Caco-2 (cell line): ENCODE measurements at regions not wholly inside any gene's neighbourhood (a gene's known extent, or its start where the extent isn't known, plus 50 kb on each side); places are given as distances from the start of the nearest gene placed in this dataset.

Experiments used
- BruUV-seq: library from RNA; stranded (reverse); fragments of 400-500 nt; replicated peaks from 2 replicates; lab custom pipeline; 2021; lab: Mats Ljungman, UMichigan
- CTCF ChIA-PET: fragments of 300-600 bp; sonication (Branson Sonifier 250); formaldehyde crosslinking; loops from one replicate; lab custom pipeline; 2022; ENCODE audit warnings: antibody characterized with exemption; lab: Charles Lee
- POLR2A ChIA-PET: fragments of 300-600 bp; sonication (Branson Sonifier 250); formaldehyde crosslinking; loops from one replicate; lab custom pipeline; 2022; ENCODE audit warnings: antibody characterized with exemption; lab: Charles Lee
- DNase-seq, 2 experiments: peaks; one replicate each; pipeline versions ENCODE4 v3.0.0 to v3.0.0-alpha.2; 2020 to 2022
- H3K27me3 ChIP-seq: replicated peaks from 2 replicates; pipeline ENCODE4 v1.6.0; 2011; ENCODE audit warnings: low read length; ENCODE audit not compliant: control insufficient read depth, insufficient read depth
- H3K36me3 ChIP-seq: 2 replicates; pipeline ENCODE4 v1.5.1; 2011; ENCODE audit warnings: low read length; ENCODE audit not compliant: control insufficient read depth, insufficient read depth
- H3K4me1 ChIP-seq: fragments of 250-450 bp; sonication (Bioruptor Pico); 2 replicates; pipeline ENCODE4 v1.5.1; 2020; ENCODE audit warnings: mild to moderate bottlenecking
- H3K4me3 ChIP-seq: 2 replicates; pipeline ENCODE4 v1.5.1; 2011; ENCODE audit warnings: low read depth, mild to moderate bottlenecking, control low read depth, low read length
- H3K9me3 ChIP-seq: fragments of 250-450 bp; sonication (Bioruptor Pico); 2 replicates; pipeline ENCODE4 v1.5.1; 2020; ENCODE audit warnings: mild to moderate bottlenecking, moderate library complexity
- H3K27ac Mint-ChIP-seq: one replicate; pipeline ENCODE4 v1.8.0; 2022; ENCODE audit warnings: mixed read lengths; ENCODE audit not compliant: unreplicated experiment
- H3K27me3 Mint-ChIP-seq: one replicate; pipeline ENCODE4 v1.8.0; 2022; ENCODE audit warnings: mixed read lengths; ENCODE audit not compliant: insufficient read depth, unreplicated experiment
- H3K36me3 Mint-ChIP-seq: one replicate; pipeline ENCODE4 v1.8.0; 2022; ENCODE audit warnings: mild to moderate bottlenecking, mixed read lengths; ENCODE audit not compliant: insufficient read depth, unreplicated experiment
- H3K4me1 Mint-ChIP-seq: one replicate; pipeline ENCODE4 v1.8.0; 2022; ENCODE audit warnings: low read depth, mixed read lengths; ENCODE audit not compliant: unreplicated experiment
- H3K4me3 Mint-ChIP-seq: one replicate; pipeline ENCODE4 v1.8.0; 2022; ENCODE audit warnings: mild to moderate bottlenecking, moderate library complexity, mixed read lengths; ENCODE audit not compliant: unreplicated experiment
- H3K9me3 Mint-ChIP-seq: one replicate; pipeline ENCODE4 v1.8.0; 2022; ENCODE audit warnings: mixed read lengths; ENCODE audit not compliant: unreplicated experiment
- CTCF ChIP-seq, 2 experiments: fragments of 200-600 bp in 1 of 2; IDR thresholded peaks; 1 replicate in 1 of 2; 2 replicates in 1 of 2; pipeline versions ENCODE4 v1.5.1 to v1.8.0; 2011 to 2022; ENCODE audit warnings: antibody characterized with exemption in 1 of 2, control low read depth in 1 of 2, inconsistent platforms in 1 of 2, low read depth in 1 of 2, low read length in 1 of 2, mild to moderate bottlenecking in 1 of 2, moderate library complexity in 1 of 2; ENCODE audit not compliant: insufficient read depth in 1 of 2, severe bottlenecking in 1 of 2, unreplicated experiment in 1 of 2
- intact Hi-C: fragments of 100-400 bp; cut with micrococcal nuclease; formaldehyde crosslinking; loops from one replicate; pipeline ENCODE4 v1.10.0; 2022; ENCODE audit not compliant: unreplicated experiment

- intact Hi-C loops = no loop called here
- Mint-ChIP-seq H3K36me3 (no peaks in the 10 kb centered on the region), H3K4me1 (no peaks in the 10 kb centered on the region), H3K4me3 (no peak overlapping the region), H3K27ac (no peak overlapping the region), H3K9me3 (no peaks in the 10 kb centered on the region), H3K27me3 (peaks cover 6% of the 10 kb centered on the region)
- H3K27me3 ChIP-seq = no peaks in the 10 kb centered on the region
- BruUV-seq = no TSS peak
- H3K9me3 ChIP-seq = no peaks in the 10 kb centered on the region
- no peak for TF ChIP-seq CTCF (IDR thresholded peaks at IDR 0.05; ENCODE audit: insufficient read depth in 1 of 2, low read depth in 1 of 2, low read length in 1 of 2, severe bottlenecking in 1 of 2, unreplicated experiment in 1 of 2)
- ChIA-PET POLR2A (no interaction called here), CTCF (no interaction called here)
- DNase-seq = no peak
- H3K4me3 ChIP-seq = no peak overlapping the region
- H3K4me1 ChIP-seq = no peaks in the 10 kb centered on the region
- H3K36me3 ChIP-seq = no peaks in the 10 kb centered on the region
Observed at GRCh38 chr11:109956124-109956793, 136.9 kb upstream of the ZC3H12C start.

GRCh38 chr11:109957000-109957399, 136.2 kb upstream of the ZC3H12C start:
- no peaks in the 10 kb centered on the region for H3K9me3 Mint-ChIP-seq

GRCh38 chr11:109957601-109958000, 135.6 kb upstream of the ZC3H12C start:
- Histone ChIP-seq H3K36me3 (no peaks in the 10 kb centered on the region), H3K4me3 (no peak overlapping the region), H3K9me3 (no peaks in the 10 kb centered on the region), H3K4me1 (no peaks in the 10 kb centered on the region), H3K27me3 (no peaks in the 10 kb centered on the region)
- Mint-ChIP-seq H3K36me3 (no peaks in the 10 kb centered on the region), H3K4me3 (no peak overlapping the region), H3K4me1 (no peaks in the 10 kb centered on the region), H3K27ac (no peak overlapping the region), H3K9me3 (no peaks in the 10 kb centered on the region), H3K27me3 (peaks cover 6% of the 10 kb centered on the region)
- intact Hi-C loops = no loop called here
- ChIA-PET CTCF (no interaction called here), POLR2A (no interaction called here)
- no TSS peak for BruUV-seq
- DNase-seq = no peak
- TF ChIP-seq CTCF (IDR thresholded peaks at IDR 0.05; ENCODE audit: insufficient read depth in 1 of 2, low read depth in 1 of 2, low read length in 1 of 2, severe bottlenecking in 1 of 2, unreplicated experiment in 1 of 2) = no peak

More at GRCh38 chr11:109957000-109957399, 136.2 kb upstream of the ZC3H12C start:
- H3K9me3 ChIP-seq = no peaks in the 10 kb centered on the region
- no peak for DNase-seq
- BruUV-seq = no TSS peak
- no peaks in the 10 kb centered on the region for H3K4me1 Mint-ChIP-seq
- CTCF ChIA-PET = no interaction called here
- H3K4me3 Mint-ChIP-seq = no peak overlapping the region
- H3K36me3 ChIP-seq = no peaks in the 10 kb centered on the region
- no peaks in the 10 kb centered on the region for H3K27me3 ChIP-seq
- POLR2A ChIA-PET = no interaction called here
- H3K4me3 ChIP-seq = no peak overlapping the region
- TF ChIP-seq CTCF (IDR thresholded peaks at IDR 0.05; ENCODE audit: insufficient read depth in 1 of 2, low read depth in 1 of 2, low read length in 1 of 2, severe bottlenecking in 1 of 2, unreplicated experiment in 1 of 2) = no peak
- intact Hi-C loops = no loop called here
- no peak overlapping the region for H3K27ac Mint-ChIP-seq
- no peaks in the 10 kb centered on the region for H3K36me3 Mint-ChIP-seq
- H3K27me3 Mint-ChIP-seq = peaks cover 6% of the 10 kb centered on the region
- H3K4me1 ChIP-seq = no peaks in the 10 kb centered on the region
